HG03060 (cell line): ENCODE measurements at regions not wholly inside any gene's neighbourhood (a gene's known extent, or its start where the extent isn't known, plus 50 kb on each side); places are given as distances from the start of the nearest gene placed in this dataset.
"Not testable (repeated sequence)": the region's sequence is repeated elsewhere in the genome, so short reads cannot be mapped to it uniquely, and the experiment has no call there.

Experiments
- ATAC-seq: cut with Tn5 transposase; IDR thresholded peaks from one replicate; pipeline ENCODE4 v1.9.1; 2021; ENCODE audit warnings: low read depth, moderate number of reproducible peaks; ENCODE audit not compliant: unreplicated experiment

DNA sequence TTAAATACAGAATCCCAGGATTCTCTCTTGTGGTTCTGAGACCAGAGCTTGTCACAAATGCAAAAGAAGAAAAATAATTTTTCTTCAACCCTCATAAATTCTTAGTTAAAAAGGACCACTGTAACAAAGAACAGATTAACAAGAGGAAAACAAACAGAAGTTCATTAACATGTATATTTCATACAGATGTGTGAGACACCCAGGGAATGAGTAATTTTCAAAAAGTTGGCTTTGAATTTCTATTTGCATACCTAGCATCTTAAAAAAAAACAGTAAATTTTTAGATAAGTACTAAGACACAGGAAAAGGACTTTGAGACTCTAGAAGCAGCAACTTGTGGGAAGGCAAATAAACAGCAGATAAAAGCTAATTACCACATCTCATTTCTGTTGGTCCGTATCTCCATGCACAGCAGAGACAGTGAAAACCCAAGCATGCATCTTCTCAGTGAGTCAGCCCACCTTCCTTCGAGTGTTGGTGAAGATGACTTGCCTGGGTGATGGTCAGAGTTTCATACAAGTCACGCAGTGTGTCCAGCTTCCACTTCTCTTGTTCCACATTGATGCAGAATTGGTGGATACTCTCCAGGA, 399.9 kb upstream of the ADAMTS5 start:
- no peak for ATAC-seq

DNA sequence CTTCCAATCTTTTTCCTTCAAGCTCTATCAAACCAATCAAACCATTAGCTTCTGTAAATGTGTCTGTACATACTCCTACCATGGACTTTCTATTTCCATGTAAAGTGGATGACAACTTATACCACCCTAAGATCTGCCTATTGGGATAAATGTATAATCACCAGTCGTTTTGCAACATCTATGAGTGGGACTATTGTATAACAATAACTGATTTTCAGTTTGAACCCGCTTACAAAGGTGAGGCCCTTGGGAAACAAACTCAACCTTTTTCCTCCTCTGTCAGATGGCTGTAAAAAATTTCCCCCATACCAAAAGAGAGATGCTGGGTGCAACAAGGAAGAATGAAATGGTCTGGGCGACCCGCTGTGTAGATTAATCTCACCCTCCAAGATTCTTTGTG, 399.1 kb upstream of the ADAMTS5 start:
- no peak for ATAC-seq

DNA sequence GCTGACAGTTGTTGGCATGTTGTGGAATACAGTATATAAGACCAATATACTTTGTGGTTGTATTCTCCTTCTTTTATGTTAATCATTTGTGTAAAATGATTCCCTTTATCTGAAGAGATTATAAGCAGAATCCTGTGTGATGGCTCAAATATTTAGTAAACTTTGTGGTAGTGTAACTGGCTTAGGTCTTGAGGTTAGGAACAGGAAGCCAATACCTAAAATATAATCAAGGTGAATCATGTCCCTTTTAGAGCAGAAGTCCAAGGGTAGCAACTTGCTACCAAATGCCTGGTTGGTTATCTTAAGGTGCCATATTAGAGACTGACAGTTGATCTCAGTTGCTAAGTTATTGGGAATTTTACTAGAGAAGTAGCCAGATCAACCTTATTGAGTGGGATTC, 398.5 kb upstream of the ADAMTS5 start:
- ATAC-seq = no peak

DNA sequence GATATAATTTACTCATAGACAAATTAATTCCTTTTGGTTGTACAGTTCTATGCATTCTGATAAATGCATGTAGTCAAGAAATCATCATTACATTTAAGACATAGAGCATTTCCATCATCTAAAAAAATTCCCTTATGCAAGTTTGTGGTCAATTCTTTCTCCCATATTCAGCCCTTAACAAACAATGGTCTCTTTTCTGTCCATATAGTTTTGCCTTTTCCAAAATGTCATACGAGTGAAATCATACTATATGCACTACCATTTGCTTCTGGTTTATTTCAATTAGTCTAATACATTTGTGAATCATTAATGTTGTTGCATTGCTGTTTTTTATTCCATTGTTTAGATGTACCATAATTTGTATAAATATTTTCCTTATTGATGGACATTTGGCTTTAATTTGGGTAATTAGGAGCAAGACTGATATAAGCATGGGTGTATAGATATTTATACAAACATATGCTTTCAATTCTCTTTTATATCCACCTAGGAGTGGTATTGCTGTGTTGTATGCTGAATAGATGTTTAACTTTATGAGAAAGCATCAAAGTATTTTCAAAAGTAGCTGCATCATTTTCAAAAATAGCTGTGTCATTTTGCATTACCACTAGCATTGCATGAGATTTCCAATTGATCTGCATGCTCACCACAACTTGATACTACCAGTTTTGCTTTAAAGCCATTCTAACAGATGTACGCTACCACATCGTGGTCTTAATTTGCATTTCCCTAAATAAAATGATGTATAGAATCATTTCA, 397.0 kb upstream of the ADAMTS5 start:
- ATAC-seq = no peak

DNA sequence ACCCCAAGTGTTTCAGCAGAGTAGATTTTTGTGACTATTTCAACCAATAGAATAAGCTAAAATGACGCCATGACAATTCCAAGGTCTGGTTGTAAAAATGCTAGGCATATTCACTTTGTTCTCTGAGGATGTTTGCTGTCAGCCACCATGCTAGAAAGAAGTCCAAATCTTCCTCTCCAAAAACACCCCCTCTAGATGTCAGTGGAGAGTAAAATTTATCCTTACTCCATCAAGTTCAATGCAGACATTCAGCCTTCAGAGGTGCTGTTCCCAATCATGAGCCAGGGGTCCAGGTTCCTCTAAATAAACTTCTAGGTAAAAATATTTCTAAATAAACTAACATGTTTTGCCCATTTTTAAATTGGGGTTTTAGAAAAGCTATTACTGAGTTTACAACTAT, 395.4 kb upstream of the ADAMTS5 start:
- no peak for ATAC-seq

DNA sequence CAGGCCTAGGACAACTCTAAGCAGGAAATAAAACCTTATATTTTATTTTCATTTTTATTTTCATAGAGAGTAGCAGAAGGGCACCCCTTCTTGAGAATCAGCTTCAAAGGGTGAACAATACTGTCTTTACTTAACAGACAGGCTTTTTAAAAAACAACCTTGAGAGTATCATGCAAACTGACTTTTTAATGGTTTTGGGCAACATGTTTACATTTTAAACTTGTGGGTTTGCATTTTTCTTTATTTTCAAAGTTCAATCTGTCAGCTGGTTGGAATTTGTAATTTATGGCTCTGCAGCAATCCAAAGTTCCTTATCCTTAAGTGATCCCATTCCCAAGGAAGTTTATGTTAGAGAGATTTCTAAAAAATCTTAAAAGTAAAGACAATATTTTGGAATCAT, 392.3 kb upstream of the ADAMTS5 start:
- no peak for ATAC-seq

DNA sequence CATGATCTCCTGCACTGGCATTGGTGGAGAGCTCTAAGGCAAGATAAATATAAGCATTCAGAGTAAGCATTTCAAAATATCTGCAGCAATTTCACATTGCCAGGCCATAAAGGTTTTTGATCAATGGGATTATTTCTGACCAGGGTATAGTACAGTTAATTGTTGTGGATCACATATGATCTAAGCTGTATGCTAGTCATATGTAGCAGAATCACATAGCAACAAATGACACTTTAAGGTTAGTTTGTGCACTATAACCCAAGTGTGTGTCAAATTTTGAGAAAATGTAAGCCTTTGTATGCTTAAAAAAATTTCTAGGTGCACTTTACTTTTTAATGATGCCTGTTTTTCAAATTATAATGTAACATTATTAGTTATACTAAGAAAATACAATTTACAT, 386.0 kb upstream of the ADAMTS5 start:
- ATAC-seq = no peak

DNA sequence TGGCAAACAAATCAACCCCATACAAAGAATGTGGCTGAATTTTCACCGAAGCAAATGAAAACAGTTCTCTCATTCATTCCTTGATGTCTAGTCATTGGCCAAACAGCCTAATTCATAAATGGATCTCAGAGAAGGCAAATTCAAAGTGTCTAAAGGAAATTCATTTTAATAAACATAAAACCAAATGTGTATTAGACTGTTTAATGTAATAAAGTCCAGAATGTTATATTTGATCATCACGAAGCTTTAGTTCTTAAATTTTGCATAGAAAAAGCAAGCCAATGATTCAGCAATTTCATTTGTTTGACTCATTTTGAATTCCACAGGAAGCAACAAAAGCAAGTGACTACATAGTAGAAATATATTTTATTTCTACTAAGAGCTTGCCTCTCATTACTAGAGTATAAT, 379.2 kb upstream of the ADAMTS5 start:
- no peak for ATAC-seq

DNA sequence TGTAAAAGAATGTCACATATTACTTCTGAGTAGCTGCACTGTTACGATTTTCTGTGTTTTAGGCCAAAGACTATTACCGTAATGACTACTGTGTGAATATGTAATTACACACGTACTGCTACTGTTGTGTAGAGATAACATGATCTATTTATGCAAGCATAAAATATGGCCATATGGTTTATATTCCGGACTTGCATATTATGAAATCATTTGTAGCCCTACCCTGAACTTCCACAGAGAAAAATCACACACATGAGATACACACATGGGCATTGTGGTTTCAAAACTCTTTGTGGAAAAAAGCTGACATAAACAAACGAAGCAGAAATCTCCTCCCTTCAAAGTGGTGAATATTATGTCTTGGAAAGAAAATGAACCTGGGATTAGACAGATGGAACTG, 373.0 kb upstream of the ADAMTS5 start:
- ATAC-seq = no peak

DNA sequence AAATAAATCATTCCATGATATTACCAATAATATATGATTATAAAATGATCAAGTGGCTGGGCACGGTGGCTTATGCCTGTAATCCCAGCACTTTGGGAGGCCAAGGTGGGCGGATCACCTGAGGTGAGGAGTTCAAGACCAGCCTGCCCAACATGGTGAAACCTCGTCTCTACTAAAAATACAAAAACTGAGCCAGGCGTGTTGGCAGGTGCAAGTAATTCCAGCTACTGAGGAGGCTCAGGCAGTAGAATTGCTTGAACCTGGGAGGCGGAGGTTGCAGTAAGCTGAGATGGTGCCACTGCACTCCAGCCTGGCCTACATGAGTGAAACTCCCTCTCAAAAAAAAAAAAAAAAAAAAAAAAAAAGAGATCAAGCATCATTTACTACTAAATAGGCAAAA, 371.1 kb upstream of the ADAMTS5 start:
- ATAC-seq = not testable (repeated sequence)

DNA sequence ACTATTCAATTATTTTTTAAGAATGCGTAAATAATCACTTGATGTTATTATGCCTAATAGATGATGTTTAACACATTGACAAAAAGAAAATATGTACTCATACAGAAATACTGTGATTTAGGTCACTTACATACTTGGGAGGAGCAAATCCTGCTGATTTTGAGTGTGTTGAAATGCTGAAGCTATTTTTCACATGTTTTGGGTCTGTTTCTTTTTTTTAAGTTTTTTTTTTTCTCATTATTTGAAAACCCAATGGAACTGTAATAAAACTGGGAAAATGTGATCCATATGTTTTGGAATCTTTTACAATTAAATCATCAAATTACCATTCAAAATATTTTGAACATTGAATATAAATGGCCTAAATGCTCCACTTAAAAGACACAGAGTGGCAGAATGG, 366.2 kb upstream of the ADAMTS5 start:
- ATAC-seq = no peak

DNA sequence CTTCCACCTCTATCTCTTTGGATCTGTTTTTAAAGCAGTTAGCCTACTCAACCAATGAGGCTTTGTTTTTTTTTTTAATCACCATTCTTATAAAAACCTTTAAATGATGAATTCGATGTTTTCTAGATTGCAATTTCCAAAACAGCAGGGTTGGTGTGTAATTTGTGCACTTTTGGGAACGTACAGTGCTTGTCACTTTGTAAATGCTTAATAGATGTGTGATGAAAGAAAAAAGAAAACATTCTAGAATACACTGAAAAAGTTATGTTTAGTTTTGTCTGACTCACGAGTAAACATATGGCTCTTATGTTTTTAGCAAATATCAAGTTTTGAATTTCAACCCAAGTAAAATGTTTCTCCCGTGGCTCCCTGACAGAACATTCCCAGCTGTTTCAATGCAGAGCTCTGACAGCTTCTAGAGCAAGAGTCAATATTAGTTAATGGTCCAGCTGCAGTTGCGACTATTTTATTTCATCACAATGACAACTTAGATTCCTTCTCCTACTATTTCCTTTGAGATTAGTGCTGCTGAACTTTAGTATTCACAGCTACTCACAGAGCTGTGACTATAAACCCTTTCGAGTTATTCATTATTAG, 362.5 kb upstream of the ADAMTS5 start:
- ATAC-seq = no peak

DNA sequence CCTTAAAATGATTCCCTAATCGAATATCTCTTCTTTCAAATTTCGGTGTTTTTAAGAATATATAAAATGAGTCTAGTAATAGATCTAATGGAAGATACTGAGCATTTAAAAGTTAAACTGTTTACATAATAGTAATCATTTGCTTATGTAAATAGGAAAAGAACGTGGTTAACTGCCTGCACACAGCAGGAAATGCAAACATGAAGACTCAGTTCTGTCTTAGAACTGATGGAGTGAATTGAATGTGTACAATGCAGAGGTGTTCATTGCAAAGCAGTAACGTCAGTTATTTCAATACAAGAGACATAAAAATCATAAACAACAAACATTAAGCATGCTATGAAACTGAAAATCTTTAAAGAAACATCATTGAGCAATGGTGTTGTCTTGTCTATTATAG, 359.4 kb upstream of the ADAMTS5 start:
- no peak for ATAC-seq

DNA sequence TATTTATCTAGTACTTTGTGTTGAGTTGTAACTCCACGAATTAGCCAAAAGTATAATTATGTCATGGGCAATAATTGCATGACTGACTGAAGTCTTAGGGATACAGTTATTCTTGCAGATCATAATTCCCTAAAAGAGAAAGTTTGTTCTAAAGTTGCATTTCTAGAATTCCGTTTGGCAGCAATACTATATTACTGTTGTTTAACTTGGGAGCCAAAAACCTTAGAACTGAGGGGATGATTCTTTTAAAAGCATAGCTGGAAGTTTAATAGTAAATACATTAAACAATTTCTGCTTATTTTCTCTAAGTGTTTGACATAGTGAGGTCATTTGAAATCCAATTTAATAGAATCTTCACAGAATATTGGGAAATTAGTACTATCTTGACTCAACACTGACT, 356.4 kb upstream of the ADAMTS5 start:
- ATAC-seq = no peak

DNA sequence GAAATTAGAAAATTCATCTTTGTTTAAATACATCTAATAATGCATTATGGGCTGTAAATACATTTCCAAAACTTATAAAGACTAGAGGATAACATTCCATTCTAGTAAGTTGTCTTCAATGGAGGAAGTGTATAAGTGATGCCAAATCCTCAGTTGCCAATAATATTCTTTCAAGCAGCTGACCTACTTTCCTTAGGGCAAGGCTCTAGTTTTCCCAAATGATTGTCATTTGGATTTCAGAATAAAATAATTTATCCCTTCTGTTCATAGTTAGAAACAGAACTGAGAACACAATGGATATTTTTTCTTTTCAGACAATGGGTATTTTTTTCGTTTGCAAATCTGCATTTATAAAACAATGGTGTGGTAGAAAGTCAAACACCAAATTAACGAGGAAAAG, 354.9 kb upstream of the ADAMTS5 start:
- ATAC-seq = no peak

DNA sequence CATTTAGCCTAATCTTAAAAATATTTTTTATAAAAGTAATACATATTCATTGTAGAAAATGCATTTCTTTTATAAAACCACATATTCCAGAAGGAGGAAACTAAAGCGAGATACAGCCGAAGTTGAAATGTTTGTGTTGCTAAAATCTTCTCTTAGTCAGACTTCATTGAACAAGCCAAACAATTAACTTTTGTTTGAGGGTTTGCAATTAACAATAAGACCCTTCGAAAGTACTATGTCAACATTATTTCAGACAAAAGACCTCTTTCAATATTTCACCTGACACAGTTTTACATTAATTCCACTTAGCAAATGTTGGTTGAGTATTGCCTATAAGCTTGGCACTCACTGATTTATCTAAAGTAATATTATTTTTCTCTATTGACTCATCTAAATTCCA, 354.0 kb upstream of the ADAMTS5 start:
- ATAC-seq = no peak

DNA sequence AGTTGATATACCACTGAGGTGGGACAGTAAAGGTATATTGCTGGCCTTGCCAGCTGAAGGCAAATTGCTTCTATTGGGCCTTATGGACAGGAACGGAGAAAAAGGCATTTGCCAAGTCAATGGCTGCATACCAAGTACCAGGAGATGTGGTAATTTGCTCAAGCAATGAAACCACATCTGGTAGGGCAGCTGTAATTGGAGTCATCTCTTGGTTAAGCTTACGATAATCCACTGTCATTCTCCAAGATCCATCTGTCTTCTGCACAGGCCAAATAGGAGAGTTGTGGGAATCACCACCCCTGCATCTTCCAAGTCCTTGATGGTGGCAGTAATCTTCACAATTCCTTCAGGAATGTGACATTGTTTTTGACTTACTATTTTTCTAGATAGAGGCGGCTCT, 350.7 kb upstream of the ADAMTS5 start:
- not testable (repeated sequence) for ATAC-seq

DNA sequence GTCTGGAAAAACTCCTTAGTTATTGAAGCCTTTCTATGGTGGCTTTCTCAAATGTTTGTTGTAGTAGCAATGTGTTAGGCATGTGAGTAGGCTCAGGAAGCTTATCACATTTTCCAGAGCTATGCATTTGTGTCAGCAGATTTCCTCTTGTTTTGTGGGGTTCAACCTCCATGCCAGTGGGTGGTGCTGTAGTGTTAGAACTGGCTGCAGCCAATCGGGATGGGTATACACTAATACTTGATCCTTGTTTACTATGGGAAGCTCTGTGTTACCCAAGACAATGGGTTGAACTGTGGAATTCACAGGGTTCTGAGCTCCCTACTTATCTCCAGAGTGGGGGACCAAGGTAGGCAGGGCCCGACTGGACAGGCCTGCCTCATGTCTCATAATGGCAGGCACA, 348.5 kb upstream of the ADAMTS5 start:
- ATAC-seq = no peak

DNA sequence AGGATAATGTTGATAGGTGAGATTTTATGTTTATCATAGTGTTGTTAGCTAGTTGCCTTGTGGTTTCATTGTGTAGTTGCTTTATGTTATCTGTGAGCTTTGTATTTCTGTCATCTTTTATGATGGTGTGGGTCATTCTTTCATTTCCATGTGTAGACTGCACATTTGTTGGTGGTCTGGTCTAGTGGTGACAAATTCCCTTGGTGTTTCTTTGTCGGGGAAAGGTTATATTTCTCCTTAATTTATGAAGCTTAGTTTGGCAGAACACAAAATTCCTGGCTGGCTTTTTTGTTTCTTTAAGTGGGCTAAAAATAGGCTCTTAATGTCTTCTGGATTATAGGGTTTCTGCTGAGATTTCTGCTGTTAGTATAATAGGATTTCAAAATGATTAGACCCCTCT, 347.2 kb upstream of the ADAMTS5 start:
- ATAC-seq = no peak

DNA sequence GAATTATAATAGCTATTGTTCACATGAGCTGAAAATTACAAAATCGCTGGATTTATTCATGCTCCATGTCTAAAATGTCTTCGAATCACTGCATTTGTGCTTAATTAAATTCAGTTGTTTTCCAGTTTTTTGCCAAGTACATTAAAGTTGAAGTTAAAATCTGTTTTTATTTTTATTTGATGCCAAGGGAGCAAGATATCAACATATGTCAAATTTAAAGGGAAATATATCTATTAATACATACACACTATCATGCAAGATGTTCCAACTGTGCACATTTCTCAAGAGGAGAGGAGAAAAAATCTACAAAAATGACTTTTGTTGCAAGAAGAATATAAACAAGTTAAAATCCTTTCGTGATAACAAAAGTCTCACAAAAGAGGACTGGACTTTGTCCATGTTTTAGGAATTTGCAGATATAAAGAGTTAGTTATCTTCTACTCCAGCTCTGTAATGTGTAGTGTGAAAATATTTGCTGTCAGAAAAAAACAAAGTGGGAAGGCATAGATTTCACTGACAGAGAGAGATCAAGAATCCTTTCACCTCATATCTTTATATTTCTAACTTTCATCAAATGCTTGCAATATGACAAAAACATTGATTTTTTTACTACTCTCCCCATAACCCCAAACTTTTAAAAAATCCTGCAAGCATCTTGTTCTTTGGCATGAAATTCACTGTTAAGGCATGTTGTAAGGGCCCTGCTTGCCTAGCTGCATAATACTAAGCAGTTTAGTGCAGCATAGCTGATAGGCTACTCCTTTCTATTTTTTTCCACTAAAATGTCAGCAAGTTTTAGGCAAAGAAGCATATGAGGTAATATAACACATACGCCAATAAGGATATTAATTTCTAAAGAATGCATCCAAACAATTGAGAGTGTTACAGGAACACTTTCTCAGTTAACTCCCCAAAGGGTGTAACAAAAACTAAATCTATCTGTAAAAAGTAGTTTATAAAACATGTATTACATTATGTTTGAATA, 340.2 kb upstream of the ADAMTS5 start:
- no peak for ATAC-seq

DNA sequence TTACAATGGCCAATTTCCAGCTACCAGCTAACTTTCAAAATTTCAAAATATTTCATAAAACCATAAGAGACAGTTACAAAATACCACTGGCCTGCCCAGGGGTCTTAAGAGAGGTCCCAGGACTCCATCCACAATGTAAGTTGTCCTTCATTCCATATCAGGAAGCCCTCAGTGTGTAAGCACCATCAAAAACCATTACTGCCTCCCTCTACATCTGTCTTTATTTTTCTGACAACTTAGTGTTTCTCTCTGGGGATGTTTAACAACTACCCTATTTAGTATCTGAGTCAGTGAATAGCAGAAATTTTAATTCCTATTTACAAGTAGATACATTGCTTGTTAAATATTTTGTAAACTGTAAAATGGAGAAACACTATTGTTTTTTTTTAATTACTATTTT, 339.3 kb upstream of the ADAMTS5 start:
- ATAC-seq = no peak
